Endodermal cell (in vitro differentiated cells): ENCODE measurements at regions not wholly inside any gene's neighbourhood (a gene's known extent, or its start where the extent isn't known, plus 50 kb on each side); places are given as distances from the start of the nearest gene placed in this dataset.

Source experiments
- DNase-seq: peaks from one replicate; pipeline ENCODE4 v3.0.0-alpha.2; 2017
- H3K27ac ChIP-seq: 2 replicates; pipeline ENCODE4 v1.5.1; 2013; ENCODE audit warnings: mild to moderate bottlenecking, low read depth, low read length, moderate library complexity
- H3K27me3 ChIP-seq: 2 replicates; pipeline ENCODE4 v1.6.1; 2013; ENCODE audit warnings: mild to moderate bottlenecking, low read length, moderate library complexity; ENCODE audit not compliant: insufficient read depth, control insufficient read depth, poor library complexity, severe bottlenecking
- H3K36me3 ChIP-seq: 2 replicates; pipeline ENCODE4 v1.7.0; 2013; ENCODE audit warnings: mild to moderate bottlenecking, low read length, moderate library complexity; ENCODE audit not compliant: control insufficient read depth, insufficient read depth
- H3K4me1 ChIP-seq: one replicate; pipeline ENCODE4 v1.7.0; 2013; ENCODE audit warnings: low read length; ENCODE audit not compliant: control insufficient read depth, insufficient read depth
- H3K4me3 ChIP-seq: 2 replicates; pipeline ENCODE4 v1.5.1; 2013; ENCODE audit warnings: mild to moderate bottlenecking, low read length, moderate library complexity
- H3K9ac ChIP-seq: 2 replicates; pipeline ENCODE4 v1.6.1; 2013; ENCODE audit warnings: mild to moderate bottlenecking, low read length, moderate library complexity; ENCODE audit not compliant: poor library complexity, severe bottlenecking; ENCODE audit errors: extremely low read depth
- H3K9me3 ChIP-seq: 2 replicates; pipeline ENCODE4 v1.6.1; 2013; ENCODE audit warnings: mild to moderate bottlenecking, low read length, moderate library complexity; ENCODE audit not compliant: control insufficient read depth
- H3K27ac Mint-ChIP-seq: 2 replicates; pipeline ENCODE4 v1.8.0; 2020; ENCODE audit warnings: mixed read lengths
- H3K27me3 Mint-ChIP-seq: 2 replicates; pipeline ENCODE4 v1.8.0; 2021; ENCODE audit warnings: mild to moderate bottlenecking, mixed read lengths; ENCODE audit not compliant: insufficient read depth
- H3K36me3 Mint-ChIP-seq: 2 replicates; pipeline ENCODE4 v1.8.0; 2020; ENCODE audit warnings: low read depth, mixed read lengths
- H3K4me1 Mint-ChIP-seq: 2 replicates; pipeline ENCODE4 v1.8.0; 2020; ENCODE audit warnings: mixed read lengths
- H3K4me3 Mint-ChIP-seq: 2 replicates; pipeline ENCODE4 v1.8.0; 2020; ENCODE audit warnings: mild to moderate bottlenecking, moderate library complexity, mixed read lengths
- H3K9me3 Mint-ChIP-seq: 2 replicates; pipeline ENCODE4 v1.8.0; 2020; ENCODE audit warnings: mild to moderate bottlenecking, mixed read lengths
- WGBS, 2 experiments: methylation state at CpG; one replicate each; pipeline versions ENCODE4 v1.1.5 to v1.1.7; 2013; ENCODE audit warnings: missing lambda C conversion rate in 2 of 2, mixed read lengths in 1 of 2; ENCODE audit not compliant: insufficient coverage in 1 of 2, insufficient read length in 1 of 2; 5-methylcytosine and 5-hydroxymethylcytosine counted together
- TF ChIP-seq, protein P1 (sequence below): fragments of 200-600 bp; sonication (generic); conservative IDR thresholded peaks from 2 replicates; pipeline ENCODE4 v1.5.0; 2021; ENCODE audit warnings: antibody characterized with exemption, mild to moderate bottlenecking

DNA sequence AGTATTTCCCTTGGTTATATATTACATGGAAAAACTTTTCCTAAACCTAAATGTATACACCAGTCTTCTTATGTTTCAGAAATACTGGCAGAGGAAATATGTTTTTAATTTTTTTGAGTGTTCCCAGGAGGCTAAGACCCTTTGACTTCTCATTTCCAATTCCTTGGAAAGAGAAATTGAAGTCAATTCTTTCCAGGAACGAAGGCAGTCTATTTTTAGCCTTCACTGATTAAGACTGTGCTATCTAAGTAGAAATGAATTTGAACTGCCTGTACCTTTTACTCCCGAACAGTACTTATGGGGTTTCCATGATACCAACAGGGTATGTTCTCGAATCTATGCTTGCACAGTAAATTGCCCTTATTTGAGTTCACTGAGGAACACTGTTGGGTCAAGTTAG, 340.3 kb upstream of the CD180 start:
- H3K9ac ChIP-seq, result no peak overlapping the region
- H3K4me1 ChIP-seq, result no peaks in the 10 kb centered on the region
- Mint-ChIP-seq H3K27ac (no peak overlapping the region), H3K36me3 (no peaks in the 10 kb centered on the region), H3K27me3 (no peaks in the 10 kb centered on the region), H3K9me3 (no peaks in the 10 kb centered on the region), H3K4me3 (no peak overlapping the region), H3K4me1 (peaks cover 2% of the 10 kb centered on the region)
- H3K27me3 ChIP-seq, result no peaks in the 10 kb centered on the region
- no peak for DNase-seq
- no peaks in the 10 kb centered on the region for H3K36me3 ChIP-seq
- TF ChIP-seq, protein P1, sequence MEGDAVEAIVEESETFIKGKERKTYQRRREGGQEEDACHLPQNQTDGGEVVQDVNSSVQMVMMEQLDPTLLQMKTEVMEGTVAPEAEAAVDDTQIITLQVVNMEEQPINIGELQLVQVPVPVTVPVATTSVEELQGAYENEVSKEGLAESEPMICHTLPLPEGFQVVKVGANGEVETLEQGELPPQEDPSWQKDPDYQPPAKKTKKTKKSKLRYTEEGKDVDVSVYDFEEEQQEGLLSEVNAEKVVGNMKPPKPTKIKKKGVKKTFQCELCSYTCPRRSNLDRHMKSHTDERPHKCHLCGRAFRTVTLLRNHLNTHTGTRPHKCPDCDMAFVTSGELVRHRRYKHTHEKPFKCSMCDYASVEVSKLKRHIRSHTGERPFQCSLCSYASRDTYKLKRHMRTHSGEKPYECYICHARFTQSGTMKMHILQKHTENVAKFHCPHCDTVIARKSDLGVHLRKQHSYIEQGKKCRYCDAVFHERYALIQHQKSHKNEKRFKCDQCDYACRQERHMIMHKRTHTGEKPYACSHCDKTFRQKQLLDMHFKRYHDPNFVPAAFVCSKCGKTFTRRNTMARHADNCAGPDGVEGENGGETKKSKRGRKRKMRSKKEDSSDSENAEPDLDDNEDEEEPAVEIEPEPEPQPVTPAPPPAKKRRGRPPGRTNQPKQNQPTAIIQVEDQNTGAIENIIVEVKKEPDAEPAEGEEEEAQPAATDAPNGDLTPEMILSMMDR, result no peak
- H3K4me3 ChIP-seq, result no peak overlapping the region
- 93 to 100% methylated on average over 2 to 3 of the region's 3 CpGs for WGBS, 2 experiments
- no peak overlapping the region for H3K27ac ChIP-seq
- H3K9me3 ChIP-seq, result no peaks in the 10 kb centered on the region

DNA sequence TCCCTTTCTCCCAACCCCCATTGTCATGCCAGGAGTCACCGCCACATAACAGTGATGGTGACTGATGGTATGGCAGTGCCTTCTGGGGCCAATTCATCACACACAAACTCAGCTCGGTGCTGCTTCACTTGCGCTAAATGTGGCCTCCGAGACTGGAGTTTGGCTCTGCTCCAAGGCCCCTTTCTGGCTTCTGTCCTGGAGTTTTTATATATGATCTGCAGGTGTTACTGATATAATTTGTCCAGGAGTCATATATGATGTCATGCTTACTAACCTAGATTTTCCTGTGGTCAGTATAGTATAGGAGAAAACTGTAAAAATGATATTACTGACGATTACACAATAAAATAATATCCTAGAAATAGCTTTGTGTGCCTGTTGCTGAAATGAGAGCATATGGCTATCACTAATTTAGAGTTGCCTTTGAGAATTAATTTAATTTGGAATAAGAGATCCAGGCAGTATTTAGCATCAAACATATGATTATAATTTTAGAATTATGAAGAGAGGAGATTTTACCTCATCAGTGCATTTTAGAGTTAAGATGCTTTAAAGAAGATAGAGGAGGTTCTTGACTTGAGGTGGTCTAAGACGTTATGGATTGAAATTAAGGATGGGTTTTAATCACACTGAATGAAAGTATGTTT, 334.1 kb upstream of the CD180 start:
- H3K4me1 Mint-ChIP-seq, result peaks cover 2% of the 10 kb centered on the region
- Histone ChIP-seq H3K4me3 (no peak overlapping the region), H3K27me3 (no peaks in the 10 kb centered on the region), H3K36me3 (no peaks in the 10 kb centered on the region), H3K4me1 (no peaks in the 10 kb centered on the region), H3K9me3 (peaks cover 13% of the 10 kb centered on the region), H3K9ac (no peak overlapping the region), H3K27ac (no peak overlapping the region)
- 95% methylated on average over 6 of the region's 6 CpGs; no CpG with 5 or more reads in 1 of the 2 experiments for WGBS, 2 experiments
- peaks cover 15% of the 10 kb centered on the region for H3K9me3 Mint-ChIP-seq
- TF ChIP-seq, protein P1, result no peak
- no peaks in the 10 kb centered on the region for H3K36me3 Mint-ChIP-seq
- no peak overlapping the region for H3K4me3 Mint-ChIP-seq
- no peak overlapping the region for H3K27ac Mint-ChIP-seq
- DNase-seq, result no peak
- no peaks in the 10 kb centered on the region for H3K27me3 Mint-ChIP-seq

DNA sequence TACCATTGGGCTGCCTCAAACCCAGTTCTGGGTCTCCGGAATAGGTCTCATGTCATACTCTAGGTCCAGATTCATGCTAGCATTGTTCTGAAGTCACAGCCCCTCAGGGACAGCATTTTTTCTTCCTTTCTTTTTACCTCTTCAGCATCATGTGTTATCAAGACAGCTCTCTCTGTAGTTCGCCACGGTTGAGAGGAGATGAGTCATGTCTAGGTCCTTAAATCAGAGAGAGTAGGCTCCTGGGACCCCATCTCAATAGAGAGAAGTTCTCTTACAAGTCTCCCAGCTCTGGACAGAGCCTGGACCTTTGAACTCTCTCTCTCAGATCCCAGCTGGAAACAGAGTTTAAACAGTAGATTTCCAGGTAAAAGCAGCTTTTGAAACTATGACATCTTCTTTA, 332.4 kb upstream of the CD180 start:
- TF ChIP-seq, protein P1, result no peak
- no peaks in the 10 kb centered on the region for H3K36me3 Mint-ChIP-seq
- Histone ChIP-seq H3K4me1 (no peaks in the 10 kb centered on the region), H3K27me3 (no peaks in the 10 kb centered on the region), H3K36me3 (no peaks in the 10 kb centered on the region), H3K9me3 (peaks cover 13% of the 10 kb centered on the region), H3K9ac (no peak overlapping the region), H3K27ac (no peak overlapping the region), H3K4me3 (no peak overlapping the region)
- peaks cover 20% of the 10 kb centered on the region for H3K9me3 Mint-ChIP-seq
- no peaks in the 10 kb centered on the region for H3K4me1 Mint-ChIP-seq
- H3K27ac Mint-ChIP-seq, result no peak overlapping the region
- WGBS, 2 experiments, result 56 to 90% methylated on average over 3 of the region's 3 CpGs
- no peaks in the 10 kb centered on the region for H3K27me3 Mint-ChIP-seq
- DNase-seq, result no peak
- H3K4me3 Mint-ChIP-seq, result no peak overlapping the region
